H9 (cell line): ENCODE measurements at regions not wholly inside any gene's neighbourhood (a gene's known extent, or its start where the extent isn't known, plus 50 kb on each side); places are given as distances from the start of the nearest gene placed in this dataset.

Experiments
- DNase-seq: peaks from one replicate; pipeline ENCODE4 v3.0.0-alpha.2; 2017
- H2AFZ ChIP-seq: one replicate; pipeline ENCODE4 v1.6.1; 2013; ENCODE audit warnings: mild to moderate bottlenecking, low read length, control low read depth, moderate library complexity
- H2AK5ac ChIP-seq: 2 replicates; pipeline ENCODE4 v1.6.1; 2013; ENCODE audit warnings: low read length, control low read depth, mixed read lengths; ENCODE audit not compliant: insufficient read length
- H2BK120ac ChIP-seq: one replicate; pipeline ENCODE4 v1.6.1; 2013; ENCODE audit warnings: low read depth, mild to moderate bottlenecking, low read length, control low read depth, inconsistent platforms; ENCODE audit not compliant: poor library complexity, severe bottlenecking
- H2BK12ac ChIP-seq: 2 replicates; pipeline ENCODE4 v1.6.1; 2013; ENCODE audit warnings: low read length, control low read depth, mixed read lengths, low read depth; ENCODE audit not compliant: insufficient read length
- H2BK15ac ChIP-seq: 2 replicates; pipeline ENCODE4 v1.6.1; 2013; ENCODE audit warnings: low read depth, low read length, control low read depth
- H2BK20ac ChIP-seq: one replicate; pipeline ENCODE4 v1.6.1; 2013; ENCODE audit warnings: low read depth, mild to moderate bottlenecking, low read length, control low read depth, inconsistent platforms; ENCODE audit not compliant: poor library complexity, severe bottlenecking
- H2BK5ac ChIP-seq: 2 replicates; pipeline ENCODE4 v1.6.1; 2013; ENCODE audit warnings: low read length, control low read depth, mixed read lengths; ENCODE audit not compliant: insufficient read length
- H3K14ac ChIP-seq: 2 replicates; pipeline ENCODE4 v1.6.1; 2013; ENCODE audit warnings: low read length, control low read depth; ENCODE audit not compliant: insufficient read depth
- H3K18ac ChIP-seq: 2 replicates; pipeline ENCODE4 v1.6.1; 2013; ENCODE audit warnings: low read depth, mild to moderate bottlenecking, mixed read lengths, low read length, control low read depth; ENCODE audit not compliant: insufficient read length
- H3K23ac ChIP-seq: 2 replicates; pipeline ENCODE4 v1.6.1; 2013; ENCODE audit warnings: low read length, control low read depth, mixed read lengths, low read depth; ENCODE audit not compliant: insufficient read length
- H3K23me2 ChIP-seq: 2 replicates; pipeline ENCODE4 v1.6.1; 2013; ENCODE audit warnings: low read depth, mild to moderate bottlenecking, mixed read lengths, low read length, control low read depth; ENCODE audit not compliant: insufficient read length, poor library complexity, severe bottlenecking
- H3K27ac ChIP-seq: 2 replicates; pipeline ENCODE4 v1.5.1; 2013; ENCODE audit warnings: low read length, control low read depth, mixed read lengths, low read depth; ENCODE audit not compliant: insufficient read length
- H3K27me3 ChIP-seq: 2 replicates; pipeline ENCODE4 v1.6.1; 2013; ENCODE audit warnings: low read length, control low read depth, inconsistent platforms; ENCODE audit not compliant: insufficient read depth
- H3K4ac ChIP-seq: 2 replicates; pipeline ENCODE4 v1.6.1; 2013; ENCODE audit warnings: low read depth, mild to moderate bottlenecking, control low read depth, inconsistent platforms, low read length, moderate library complexity
- H3K4me1 ChIP-seq: 2 replicates; pipeline ENCODE4 v1.6.1; 2013; ENCODE audit warnings: low read length, control low read depth, inconsistent platforms; ENCODE audit not compliant: insufficient read depth
- H3K4me2 ChIP-seq: 2 replicates; pipeline ENCODE4 v1.6.1; 2013; ENCODE audit warnings: low read length, control low read depth, mixed read lengths; ENCODE audit not compliant: insufficient read length, insufficient read depth
- H3K56ac ChIP-seq: 2 replicates; pipeline ENCODE4 v1.6.1; 2013; ENCODE audit warnings: low read depth, mild to moderate bottlenecking, mixed read lengths, low read length, control low read depth; ENCODE audit not compliant: insufficient read length
- H3K79me1 ChIP-seq: 2 replicates; pipeline ENCODE4 v1.6.1; 2013; ENCODE audit warnings: low read depth, mild to moderate bottlenecking, moderate library complexity, low read length, control low read depth, inconsistent platforms; ENCODE audit not compliant: insufficient read depth, poor library complexity, severe bottlenecking
- H3K79me2 ChIP-seq: 2 replicates; pipeline ENCODE4 v1.6.1; 2013; ENCODE audit warnings: low read length, control low read depth, inconsistent platforms; ENCODE audit not compliant: insufficient read depth
- H3K9ac ChIP-seq: 2 replicates; pipeline ENCODE4 v1.6.1; 2013; ENCODE audit warnings: low read length, control low read depth, mixed read lengths; ENCODE audit not compliant: insufficient read length; ENCODE audit errors: extremely low read depth
- H3K9me3 ChIP-seq: one replicate; pipeline ENCODE4 v1.6.1; 2013; ENCODE audit warnings: low read depth, low read length, inconsistent platforms; ENCODE audit not compliant: control insufficient read depth
- H3T11ph ChIP-seq: one replicate; pipeline ENCODE4 v1.6.1; 2013; ENCODE audit warnings: mild to moderate bottlenecking, low read length, control low read depth, inconsistent platforms
- H4K20me1 ChIP-seq: one replicate; pipeline ENCODE4 v1.6.1; 2013; ENCODE audit not compliant: control insufficient read depth, insufficient read length, insufficient read depth
- H4K5ac ChIP-seq: 2 replicates; pipeline ENCODE4 v1.6.1; 2013; ENCODE audit warnings: low read depth, mild to moderate bottlenecking, mixed read lengths, low read length, control low read depth; ENCODE audit not compliant: insufficient read length
- H4K8ac ChIP-seq: replicated peaks from 2 replicates; pipeline ENCODE4 v1.6.1; 2013; ENCODE audit warnings: low read length, control low read depth, mixed read lengths, low read depth; ENCODE audit not compliant: insufficient read length
- H4K91ac ChIP-seq: 2 replicates; pipeline ENCODE4 v1.6.1; 2013; ENCODE audit warnings: low read depth, mild to moderate bottlenecking, moderate library complexity, mixed read lengths, low read length, control low read depth; ENCODE audit not compliant: insufficient read length
- H3K27ac Mint-ChIP-seq, 3 experiments: 2 replicates in 2 of 3; 3 replicates in 1 of 3; pipeline ENCODE4 v1.8.0; 2020 to 2021; ENCODE audit warnings: mixed read lengths in 3 of 3, mild to moderate bottlenecking in 1 of 3, moderate library complexity in 1 of 3
- H3K27me3 Mint-ChIP-seq: 2 replicates; pipeline ENCODE4 v1.8.0; 2021; ENCODE audit warnings: low read depth, mild to moderate bottlenecking, moderate library complexity, mixed read lengths
- H3K36me3 Mint-ChIP-seq, 3 experiments: 2 replicates in 2 of 3; 3 replicates in 1 of 3; pipeline ENCODE4 v1.8.0; 2020 to 2021; ENCODE audit warnings: low read depth in 3 of 3, mixed read lengths in 3 of 3; ENCODE audit not compliant: insufficient read depth in 1 of 3
- H3K4me1 Mint-ChIP-seq, 2 experiments: 2 replicates each; pipeline ENCODE4 v1.8.0; 2020; ENCODE audit warnings: mixed read lengths in 2 of 2
- H3K4me3 Mint-ChIP-seq, 2 experiments: 2 replicates in 1 of 2; 3 replicates in 1 of 2; pipeline ENCODE4 v1.8.0; 2020 to 2021; ENCODE audit warnings: mild to moderate bottlenecking in 2 of 2, mixed read lengths in 2 of 2, moderate library complexity in 1 of 2
- H3K9me3 Mint-ChIP-seq, 2 experiments: 2 replicates in 1 of 2; 3 replicates in 1 of 2; pipeline ENCODE4 v1.8.0; 2020; ENCODE audit warnings: mild to moderate bottlenecking in 2 of 2, mixed read lengths in 2 of 2, moderate library complexity in 1 of 2
- WGBS: extraction: QIAGEN DNeasy Blood & Tissue Kit; methylation state at CpG from one replicate; pipeline ENCODE4 v1.1.7; 2013; ENCODE audit warnings: missing lambda C conversion rate, low lambda C conversion rate, mixed read lengths; ENCODE audit not compliant: insufficient read length; ENCODE audit errors: extremely low coverage; 5-methylcytosine and 5-hydroxymethylcytosine counted together
- TF ChIP-seq, protein P1 (sequence below): fragments of 200-600 bp; sonication (generic); conservative IDR thresholded peaks from 3 replicates; pipeline ENCODE4 v1.8.0; 2021; ENCODE audit warnings: antibody characterized with exemption, mild to moderate bottlenecking

DNA sequence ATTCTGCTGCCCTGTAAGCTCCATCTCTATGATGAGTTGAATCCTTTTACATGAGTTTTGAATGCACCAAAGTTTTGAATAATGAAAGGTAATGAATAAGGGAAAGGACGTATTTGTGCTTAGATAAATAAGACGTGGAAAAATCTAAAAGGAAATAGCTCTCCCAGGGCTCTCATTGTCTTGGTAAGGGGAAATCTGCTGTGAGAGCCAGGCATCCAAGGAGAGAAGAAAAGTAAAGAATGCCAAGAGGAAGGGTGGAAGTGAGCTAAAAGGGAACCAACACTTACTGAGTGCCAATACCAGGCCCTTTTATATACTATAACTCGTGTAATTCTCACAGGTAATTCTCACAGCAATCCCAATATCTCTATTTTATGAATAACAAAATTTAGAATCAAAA, 62.6 kb upstream of the KLHL13 start:
- Histone ChIP-seq H3K27ac (no peak overlapping the region), H4K20me1 (no peaks in the 10 kb centered on the region), H3K9me3 (peaks cover 28% of the 10 kb centered on the region), H2BK15ac (no peak overlapping the region), H2AK5ac (no peak overlapping the region), H3K4me2 (no peak overlapping the region), H3K79me1 (no peaks in the 10 kb centered on the region), H3K14ac (no peak overlapping the region), H4K91ac (no peak overlapping the region), H2BK12ac (no peak overlapping the region), H3T11ph (no peak overlapping the region), H3K56ac (no peak overlapping the region), H3K79me2 (no peaks in the 10 kb centered on the region), H3K23ac (no peak overlapping the region), H3K23me2 (no peaks in the 10 kb centered on the region), H4K5ac (no peak overlapping the region), H2BK120ac (no peak overlapping the region), H2AFZ (no peak overlapping the region), H2BK5ac (no peak overlapping the region), H3K27me3 (no peaks in the 10 kb centered on the region), H3K18ac (no peak overlapping the region), H2BK20ac (no peak overlapping the region), H3K4ac (no peak overlapping the region), H4K8ac (no peak overlapping the region), H3K9ac (no peak overlapping the region), H3K4me1 (no peaks in the 10 kb centered on the region)
- peaks cover 18 to 19% of the 10 kb centered on the region in 2 experiments for H3K4me1 Mint-ChIP-seq
- no peak for DNase-seq
- H3K9me3 Mint-ChIP-seq: peaks cover 6 to 49% of the 10 kb centered on the region in 2 experiments
- no CpG with 5 or more reads among the region's 3 CpGs for WGBS
- TF ChIP-seq, protein P1, sequence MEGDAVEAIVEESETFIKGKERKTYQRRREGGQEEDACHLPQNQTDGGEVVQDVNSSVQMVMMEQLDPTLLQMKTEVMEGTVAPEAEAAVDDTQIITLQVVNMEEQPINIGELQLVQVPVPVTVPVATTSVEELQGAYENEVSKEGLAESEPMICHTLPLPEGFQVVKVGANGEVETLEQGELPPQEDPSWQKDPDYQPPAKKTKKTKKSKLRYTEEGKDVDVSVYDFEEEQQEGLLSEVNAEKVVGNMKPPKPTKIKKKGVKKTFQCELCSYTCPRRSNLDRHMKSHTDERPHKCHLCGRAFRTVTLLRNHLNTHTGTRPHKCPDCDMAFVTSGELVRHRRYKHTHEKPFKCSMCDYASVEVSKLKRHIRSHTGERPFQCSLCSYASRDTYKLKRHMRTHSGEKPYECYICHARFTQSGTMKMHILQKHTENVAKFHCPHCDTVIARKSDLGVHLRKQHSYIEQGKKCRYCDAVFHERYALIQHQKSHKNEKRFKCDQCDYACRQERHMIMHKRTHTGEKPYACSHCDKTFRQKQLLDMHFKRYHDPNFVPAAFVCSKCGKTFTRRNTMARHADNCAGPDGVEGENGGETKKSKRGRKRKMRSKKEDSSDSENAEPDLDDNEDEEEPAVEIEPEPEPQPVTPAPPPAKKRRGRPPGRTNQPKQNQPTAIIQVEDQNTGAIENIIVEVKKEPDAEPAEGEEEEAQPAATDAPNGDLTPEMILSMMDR: no peak
- no peaks in the 10 kb centered on the region for H3K36me3 Mint-ChIP-seq
- H3K27me3 Mint-ChIP-seq: no peaks in the 10 kb centered on the region; the same call in none of the 2 replicates
- peak overlapping the region in 2 of 3 experiments; percentile 8 to 35; a peak in 2 of 7 replicates for H3K27ac Mint-ChIP-seq
- H3K4me3 Mint-ChIP-seq: no peak overlapping the region
